Uterus (tissue), 3 donors: ENCODE measurements at regions not wholly inside any gene's neighbourhood (a gene's known extent, or its start where the extent isn't known, plus 50 kb on each side); places are given as distances from the start of the nearest gene placed in this dataset.
"Not testable (repeated sequence)": the region's sequence is repeated elsewhere in the genome, so short reads cannot be mapped to it uniquely, and the experiment has no call there.

Experiments used
- DNase-seq, 2 donors: peaks; one replicate each; pipeline ENCODE4 v3.0.0-alpha.2; 2019 to 2020
- H3K27ac ChIP-seq, 2 donors: fragments of 200-600 bp; sonication (generic); 1 replicate in 1 of 2; 2 replicates in 1 of 2; pipeline ENCODE4 v1.5.1; 2016 to 2018
- H3K27me3 ChIP-seq, 2 donors: fragments of 200-600 bp; sonication (generic); one replicate each; pipeline ENCODE4 v1.5.1; 2018 to 2019; ENCODE audit warnings: control low read depth in 1 of 2
- H3K36me3 ChIP-seq, 2 donors: fragments of 200-600 bp; sonication (generic); one replicate each; pipeline ENCODE4 v1.5.1; 2019; ENCODE audit warnings: control low read depth in 1 of 2
- H3K4me1 ChIP-seq, 2 donors: fragments of 200-600 bp; sonication (generic); one replicate each; pipeline ENCODE4 v1.5.1; 2018 to 2019; ENCODE audit warnings: control low read depth in 1 of 2
- H3K4me3 ChIP-seq, 2 donors: fragments of 200-600 bp; sonication (generic); 1 replicate in 1 of 2; 2 replicates in 1 of 2; pipeline ENCODE4 v1.5.1; 2018 to 2019; ENCODE audit warnings: mild to moderate bottlenecking in 1 of 2
- H3K9me3 ChIP-seq, 2 donors: fragments of 200-600 bp; sonication (generic); one replicate each; pipeline ENCODE4 v1.5.1; 2019; ENCODE audit warnings: control low read depth in 1 of 2
- POLR2A ChIP-seq, 2 donors: fragments of 450-650 bp; IDR thresholded peaks; one replicate each; pipeline ENCODE4 v1.6.1; 2016; ENCODE audit warnings: antibody characterized with exemption in 2 of 2, mild to moderate bottlenecking in 1 of 2, moderate library complexity in 1 of 2
- intact Hi-C: fragments of 100-400 bp; cut with DNase I; formaldehyde crosslinking; loops from one replicate; pipeline ENCODE4 v1.15.1; 2023; ENCODE audit warnings: low total_unique reads
- TF ChIP-seq, protein P1 (sequence below), 4 experiments: fragments of 200-600 bp in 2 of 4; fragments of 450-650 bp in 2 of 4; sonication (generic) in 2 of 4; IDR thresholded peaks; one replicate each; pipeline ENCODE4 v1.5.1; 2016 to 2019; ENCODE audit warnings: antibody characterized with exemption in 4 of 4, mild to moderate bottlenecking in 2 of 4, moderate library complexity in 1 of 4
- donor health status: DM: yes; HTN: yes; CAD: no.

DNA sequence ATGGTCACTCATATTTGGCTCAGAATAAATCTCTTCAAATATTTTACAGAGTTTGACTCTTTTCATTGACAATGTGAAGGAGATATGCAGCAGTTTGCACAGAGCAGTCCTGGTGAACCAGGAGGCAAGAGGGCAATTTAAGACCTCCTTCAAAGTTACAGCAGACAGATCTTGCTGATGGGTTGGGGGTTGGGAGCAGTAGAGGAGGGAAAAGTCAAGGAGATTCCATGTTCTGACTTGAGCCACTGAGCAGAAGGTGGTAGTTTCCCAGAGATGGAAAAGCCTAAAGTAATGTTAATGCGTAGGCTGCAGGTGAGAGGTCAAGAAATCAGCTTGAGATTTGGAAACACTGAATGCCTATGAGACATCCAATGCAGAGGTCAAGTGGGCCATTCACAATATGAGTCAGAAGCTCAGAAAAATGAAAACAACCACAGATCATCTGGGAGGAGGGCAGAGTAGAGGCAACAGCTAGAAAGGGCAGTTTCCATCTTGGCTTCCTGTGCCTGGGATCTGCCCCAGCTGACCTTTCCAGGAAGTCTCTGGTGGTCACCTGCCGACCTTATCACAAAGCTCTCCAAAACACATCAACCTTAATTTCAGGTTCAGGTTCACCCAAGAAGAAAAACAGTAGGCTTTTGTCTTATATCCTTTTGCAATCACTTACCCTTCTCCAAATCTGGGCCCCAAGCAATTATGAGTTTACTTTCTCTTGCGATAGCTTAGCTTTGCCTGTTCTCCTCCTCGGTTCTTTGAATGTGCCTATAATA lies 197.5 kb upstream of the ARL4C start:
- DNase-seq = no peak
- H3K4me1 ChIP-seq = no peaks in the 10 kb centered on the region
- no peak overlapping the region for H3K27ac ChIP-seq
- H3K36me3 ChIP-seq = no peaks in the 10 kb centered on the region
- no peak for TF ChIP-seq POLR2A (IDR thresholded peaks at IDR 0.05)
- TF ChIP-seq, protein P1, sequence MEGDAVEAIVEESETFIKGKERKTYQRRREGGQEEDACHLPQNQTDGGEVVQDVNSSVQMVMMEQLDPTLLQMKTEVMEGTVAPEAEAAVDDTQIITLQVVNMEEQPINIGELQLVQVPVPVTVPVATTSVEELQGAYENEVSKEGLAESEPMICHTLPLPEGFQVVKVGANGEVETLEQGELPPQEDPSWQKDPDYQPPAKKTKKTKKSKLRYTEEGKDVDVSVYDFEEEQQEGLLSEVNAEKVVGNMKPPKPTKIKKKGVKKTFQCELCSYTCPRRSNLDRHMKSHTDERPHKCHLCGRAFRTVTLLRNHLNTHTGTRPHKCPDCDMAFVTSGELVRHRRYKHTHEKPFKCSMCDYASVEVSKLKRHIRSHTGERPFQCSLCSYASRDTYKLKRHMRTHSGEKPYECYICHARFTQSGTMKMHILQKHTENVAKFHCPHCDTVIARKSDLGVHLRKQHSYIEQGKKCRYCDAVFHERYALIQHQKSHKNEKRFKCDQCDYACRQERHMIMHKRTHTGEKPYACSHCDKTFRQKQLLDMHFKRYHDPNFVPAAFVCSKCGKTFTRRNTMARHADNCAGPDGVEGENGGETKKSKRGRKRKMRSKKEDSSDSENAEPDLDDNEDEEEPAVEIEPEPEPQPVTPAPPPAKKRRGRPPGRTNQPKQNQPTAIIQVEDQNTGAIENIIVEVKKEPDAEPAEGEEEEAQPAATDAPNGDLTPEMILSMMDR (IDR thresholded peaks at IDR 0.05) = no peak
- H3K27me3 ChIP-seq = no peaks in the 10 kb centered on the region
- H3K4me3 ChIP-seq = no peak overlapping the region
- intact Hi-C loops = no loop called here
- H3K9me3 ChIP-seq = peaks cover 0 to 6% of the 10 kb centered on the region in 2 donors

DNA sequence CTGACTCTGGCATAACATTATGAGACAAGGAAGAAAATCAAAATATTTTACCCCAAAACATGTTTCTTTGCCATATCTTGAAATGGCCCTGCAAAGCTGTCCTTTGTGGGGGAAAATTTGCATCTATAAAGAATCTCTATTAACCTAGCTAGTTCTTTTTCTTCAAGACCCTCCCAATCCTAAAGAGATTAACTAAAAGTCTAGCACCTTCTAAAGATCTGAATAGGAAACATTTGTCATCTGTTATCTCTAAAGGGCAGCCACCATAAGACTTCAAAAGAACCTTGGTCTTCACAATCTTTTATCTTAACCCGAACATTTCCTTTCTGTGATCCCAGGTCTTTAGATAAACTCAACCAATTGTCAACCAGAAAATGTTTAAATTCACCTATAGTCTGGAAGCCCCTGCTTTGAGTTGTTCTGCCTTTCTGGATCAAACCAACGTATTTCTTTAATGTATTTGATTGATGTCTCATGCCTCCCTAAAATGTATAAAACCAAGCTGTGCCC lies 196.9 kb upstream of the ARL4C start:
- H3K4me3 ChIP-seq, H3K27me3 ChIP-seq, H3K36me3 ChIP-seq, intact Hi-C loops, H3K9me3 ChIP-seq, DNase-seq, H3K4me1 ChIP-seq, H3K27ac ChIP-seq: not testable (repeated sequence)

DNA sequence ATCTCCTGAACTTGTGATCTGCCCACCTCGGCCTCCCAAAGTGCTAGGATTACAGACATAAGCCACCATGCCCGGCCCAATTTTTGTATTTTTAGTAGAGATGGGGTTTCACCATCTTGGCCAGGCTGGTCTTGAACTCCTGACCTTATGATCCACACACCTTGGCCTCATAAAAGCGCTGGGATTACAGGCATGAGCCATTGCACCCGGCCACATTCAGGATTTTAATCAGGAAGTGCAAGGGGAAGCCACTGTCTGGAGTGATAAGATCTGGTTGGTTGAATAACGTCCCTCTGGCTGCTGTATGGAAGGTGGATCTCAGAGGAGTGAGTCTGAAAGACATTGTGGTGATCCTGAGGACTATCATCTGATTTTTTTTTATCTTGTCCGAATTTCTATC lies 196.3 kb upstream of the ARL4C start:
- H3K27ac ChIP-seq, H3K9me3 ChIP-seq, intact Hi-C loops, DNase-seq, H3K4me3 ChIP-seq, H3K36me3 ChIP-seq, H3K27me3 ChIP-seq, H3K4me1 ChIP-seq: not testable (repeated sequence)

DNA sequence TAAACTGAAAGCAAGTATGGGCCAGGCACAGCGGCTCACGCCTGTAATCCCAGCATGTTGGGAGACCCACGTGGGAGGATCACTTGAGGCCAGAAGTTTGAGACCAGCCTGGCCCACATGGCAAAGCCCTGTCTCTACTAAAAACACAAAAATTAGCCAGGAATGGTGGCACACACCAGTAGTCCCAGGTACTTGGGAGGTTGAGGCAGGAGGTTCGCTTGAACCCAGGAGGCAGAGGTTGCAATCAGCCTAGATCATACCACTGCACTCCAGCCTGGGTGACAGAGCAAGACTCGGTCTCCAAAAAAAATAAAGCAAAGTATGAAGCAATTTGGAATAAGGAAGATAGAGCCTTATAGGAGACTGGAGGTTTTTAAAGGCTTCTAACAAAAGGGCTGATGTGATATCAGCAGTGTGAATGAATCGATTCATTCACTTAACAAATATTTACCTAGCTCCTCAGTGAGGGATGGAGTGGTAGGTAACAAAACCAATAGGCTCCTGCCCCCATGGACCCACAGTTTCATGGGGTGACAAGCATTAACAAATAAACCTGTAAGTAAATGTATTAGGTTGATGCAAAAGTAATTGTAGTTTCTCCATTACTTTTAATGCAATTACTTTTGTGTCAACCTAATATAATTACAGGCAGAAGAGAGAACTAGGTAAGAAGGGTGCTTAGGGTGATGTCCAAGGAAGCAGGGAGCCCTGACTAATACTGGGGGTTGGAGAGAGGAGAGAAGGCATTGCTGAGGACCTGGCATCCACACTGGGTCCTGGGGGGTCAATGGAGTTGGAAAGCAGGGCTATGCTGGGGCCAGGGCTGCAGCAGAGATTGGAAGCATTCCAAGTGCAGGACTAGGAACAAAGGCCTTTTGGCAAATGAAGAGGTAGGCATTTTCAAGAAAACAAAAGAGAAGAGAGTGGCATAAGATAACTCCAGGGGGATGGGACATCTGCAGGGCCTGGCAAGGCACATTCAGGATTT lies 195.4 kb upstream of the ARL4C start:
- no peaks in the 10 kb centered on the region for H3K27me3 ChIP-seq
- intact Hi-C loops = no loop called here
- H3K36me3 ChIP-seq = no peaks in the 10 kb centered on the region
- H3K4me1 ChIP-seq = no peaks in the 10 kb centered on the region
- H3K9me3 ChIP-seq = peaks cover 0 to 6% of the 10 kb centered on the region in 2 donors
- TF ChIP-seq, protein P1 (IDR thresholded peaks at IDR 0.05) = no peak
- no peak for TF ChIP-seq POLR2A (IDR thresholded peaks at IDR 0.05)
- H3K4me3 ChIP-seq = no peak overlapping the region
- no peak overlapping the region for H3K27ac ChIP-seq
- DNase-seq = no peak

DNA sequence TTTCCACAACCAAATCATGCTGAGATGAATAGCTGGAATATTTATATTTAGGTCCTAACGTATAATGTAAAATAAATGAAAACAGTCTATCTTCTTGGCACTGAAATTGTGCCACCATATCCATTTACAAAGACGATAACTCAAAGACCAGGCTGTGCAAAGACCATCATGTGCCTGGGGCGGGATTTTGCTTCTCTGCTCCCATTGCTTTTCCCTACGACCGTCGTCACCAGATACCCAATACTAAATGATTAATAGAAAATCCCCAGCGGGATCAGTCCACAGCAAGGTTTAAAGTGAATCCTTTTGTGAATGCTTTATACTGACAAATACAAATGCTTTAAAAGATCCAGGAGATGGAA lies 194.3 kb upstream of the ARL4C start:
- intact Hi-C loops = no loop called here
- Histone ChIP-seq H3K4me3 (no peak overlapping the region), H3K36me3 (no peaks in the 10 kb centered on the region), H3K9me3 (peaks cover 0 to 6% of the 10 kb centered on the region in 2 donors), H3K4me1 (no peaks in the 10 kb centered on the region), H3K27me3 (no peaks in the 10 kb centered on the region), H3K27ac (no peak overlapping the region)
- no peak for DNase-seq
- TF ChIP-seq, protein P1 (IDR thresholded peaks at IDR 0.05) = no peak
- TF ChIP-seq POLR2A (IDR thresholded peaks at IDR 0.05) = no peak
